Left lung (tissue), 4 donors: ENCODE measurements at regions not wholly inside any gene's neighbourhood (a gene's known extent, or its start where the extent isn't known, plus 50 kb on each side); places are given as distances from the start of the nearest gene placed in this dataset.

Source experiments
- ATAC-seq: fragments of 200-7000 bp; cut with Tn5 transposase; one replicate; pipeline ENCODE4 v1.9.1; 2020; ENCODE audit warnings: moderate library complexity
- DNase-seq, 4 donors: peaks; one replicate each; pipeline ENCODE4 v3.0.0-alpha.2; 2013 to 2020
- H3K27ac ChIP-seq, 2 donors: fragments of 200-600 bp; sonication (generic) in 1 of 2; one replicate each; pipeline versions ENCODE4 v1.5.0 to v1.8.0; 2020 to 2021
- H3K27me3 ChIP-seq, 2 donors: fragments of 200-600 bp; sonication (generic) in 1 of 2; one replicate each; pipeline versions ENCODE4 v1.5.0 to v1.8.0; 2020 to 2021
- H3K36me3 ChIP-seq, 2 donors: fragments of 200-600 bp; sonication (generic) in 1 of 2; one replicate each; pipeline versions ENCODE4 v1.5.0 to v1.8.0; 2020 to 2021
- H3K4me1 ChIP-seq, 2 donors: fragments of 200-600 bp; one replicate each; pipeline ENCODE4 v1.8.0; 2021
- H3K4me3 ChIP-seq, 2 donors: fragments of 200-600 bp; sonication (generic) in 1 of 2; one replicate each; pipeline versions ENCODE4 v1.5.0 to v1.8.0; 2020 to 2021; ENCODE audit warnings: mild to moderate bottlenecking in 1 of 2
- H3K9me3 ChIP-seq, 2 donors: fragments of 200-600 bp; sonication (generic) in 1 of 2; one replicate each; pipeline versions ENCODE4 v1.5.0 to v1.8.0; 2020 to 2021
- intact Hi-C, 2 donors: fragments of 100-400 bp; cut with DNase I; formaldehyde crosslinking; loops; one replicate each; pipeline versions ENCODE4 v1.11.2 to v1.14.2; 2022
- TF ChIP-seq, protein P1 (sequence below), 2 donors: fragments of 200-600 bp; sonication (generic) in 1 of 2; IDR thresholded peaks; one replicate each; pipeline versions ENCODE4 v1.5.0 to v1.8.0; 2021; ENCODE audit warnings: antibody characterized with exemption in 2 of 2
- donor health status: DM: no; HTN: yes; CAD: no.
- donor health status: DM: no; HTN: no; CAD: no.

DNA sequence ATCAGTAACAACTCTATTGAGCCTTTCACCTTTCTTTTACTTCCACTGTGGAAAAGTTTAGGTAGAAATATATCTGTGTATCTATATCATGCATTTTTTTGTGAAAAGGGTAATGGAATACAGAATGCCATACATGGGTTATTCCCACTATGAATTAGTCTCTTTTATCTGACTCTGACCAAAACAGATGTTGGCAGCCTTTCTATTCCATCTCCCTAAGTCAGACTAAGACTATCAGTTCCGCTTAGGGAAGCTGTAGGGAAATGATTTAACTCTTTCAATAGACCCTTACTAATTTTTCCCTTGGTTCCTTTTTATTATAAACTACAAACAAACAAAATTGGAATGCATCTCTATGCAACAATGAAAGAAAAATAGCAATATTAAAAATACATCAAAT, 92.3 kb upstream of the LEF1 start:
- H3K36me3 ChIP-seq, result no peaks in the 10 kb centered on the region
- ATAC-seq (no peak), DNase-seq (no peak)
- TF ChIP-seq, protein P1, sequence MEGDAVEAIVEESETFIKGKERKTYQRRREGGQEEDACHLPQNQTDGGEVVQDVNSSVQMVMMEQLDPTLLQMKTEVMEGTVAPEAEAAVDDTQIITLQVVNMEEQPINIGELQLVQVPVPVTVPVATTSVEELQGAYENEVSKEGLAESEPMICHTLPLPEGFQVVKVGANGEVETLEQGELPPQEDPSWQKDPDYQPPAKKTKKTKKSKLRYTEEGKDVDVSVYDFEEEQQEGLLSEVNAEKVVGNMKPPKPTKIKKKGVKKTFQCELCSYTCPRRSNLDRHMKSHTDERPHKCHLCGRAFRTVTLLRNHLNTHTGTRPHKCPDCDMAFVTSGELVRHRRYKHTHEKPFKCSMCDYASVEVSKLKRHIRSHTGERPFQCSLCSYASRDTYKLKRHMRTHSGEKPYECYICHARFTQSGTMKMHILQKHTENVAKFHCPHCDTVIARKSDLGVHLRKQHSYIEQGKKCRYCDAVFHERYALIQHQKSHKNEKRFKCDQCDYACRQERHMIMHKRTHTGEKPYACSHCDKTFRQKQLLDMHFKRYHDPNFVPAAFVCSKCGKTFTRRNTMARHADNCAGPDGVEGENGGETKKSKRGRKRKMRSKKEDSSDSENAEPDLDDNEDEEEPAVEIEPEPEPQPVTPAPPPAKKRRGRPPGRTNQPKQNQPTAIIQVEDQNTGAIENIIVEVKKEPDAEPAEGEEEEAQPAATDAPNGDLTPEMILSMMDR (IDR thresholded peaks at IDR 0.05), result no peak
- no peak overlapping the region for H3K4me3 ChIP-seq
- no peak overlapping the region for H3K27ac ChIP-seq
- intact Hi-C loops, result no loop called here
- no peaks in the 10 kb centered on the region for H3K27me3 ChIP-seq
- H3K4me1 ChIP-seq, result no peaks in the 10 kb centered on the region
- H3K9me3 ChIP-seq, result no peaks in the 10 kb centered on the region

DNA sequence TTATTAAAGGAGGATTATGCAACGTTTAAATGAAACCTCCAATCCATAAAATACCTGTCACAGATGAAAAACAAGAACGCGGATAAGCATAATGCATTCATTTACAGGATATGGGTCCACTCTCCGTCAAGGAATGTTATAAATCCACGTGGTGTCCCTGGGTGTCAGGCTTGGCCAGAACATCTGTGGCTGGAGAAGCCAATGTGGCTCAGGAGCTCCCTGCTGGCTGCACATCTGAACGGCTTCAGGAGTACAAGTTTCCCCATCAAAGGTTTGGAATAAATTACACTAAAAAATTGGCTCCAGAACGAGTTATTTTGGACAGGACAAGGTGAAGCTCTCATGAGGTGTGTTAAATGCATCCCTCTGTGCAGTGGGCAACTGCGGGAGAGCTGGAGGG, 87.8 kb upstream of the LEF1 start:
- intact Hi-C loops, result no loop called here

DNA sequence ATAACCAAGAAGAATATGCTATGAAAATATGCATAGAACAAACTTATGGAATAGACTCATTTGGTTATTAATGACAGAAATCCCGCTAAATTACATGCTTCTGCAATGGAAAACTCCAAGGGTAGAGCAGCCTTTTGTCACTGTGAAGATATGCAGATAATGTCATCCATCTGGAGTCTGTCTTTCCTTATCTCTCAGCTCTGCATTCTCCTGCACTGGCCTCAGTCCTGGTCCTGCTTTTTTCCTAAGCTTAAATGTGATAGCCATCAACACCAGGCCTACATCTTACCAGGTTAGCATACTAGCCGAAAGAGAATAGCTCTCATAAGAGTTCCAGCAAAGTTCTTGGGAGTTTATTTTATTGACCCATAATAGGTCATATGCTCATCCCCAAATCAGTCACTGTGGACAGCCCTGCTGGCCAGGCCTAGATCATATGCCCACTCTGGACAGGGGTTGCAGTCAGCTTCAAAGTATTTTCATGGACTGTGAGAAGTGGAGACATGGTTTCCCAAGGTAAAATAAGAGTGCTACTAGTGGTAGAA, 86.5 kb upstream of the LEF1 start:
- Histone ChIP-seq H3K4me1 (no peaks in the 10 kb centered on the region), H3K27ac (no peak overlapping the region), H3K36me3 (no peaks in the 10 kb centered on the region), H3K27me3 (no peaks in the 10 kb centered on the region), H3K9me3 (peaks cover 0 to 2% of the 10 kb centered on the region in 2 donors), H3K4me3 (no peak overlapping the region)
- DNase-seq (peak in 1 of 4 donors; percentile 10), ATAC-seq (no peak)
- intact Hi-C loops, result no loop called here
- TF ChIP-seq, protein P1 (IDR thresholded peaks at IDR 0.05), result no peak

More for the DNA sequence above, 87.8 kb upstream of the LEF1 start:
- no peak overlapping the region for H3K27ac ChIP-seq
- DNase-seq, result peak in 1 of 4 donors; percentile 3
- no peak for ATAC-seq
- H3K36me3 ChIP-seq, result no peaks in the 10 kb centered on the region
- no peaks in the 10 kb centered on the region for H3K27me3 ChIP-seq
- H3K9me3 ChIP-seq, result no peaks in the 10 kb centered on the region
- H3K4me3 ChIP-seq, result no peak overlapping the region
- TF ChIP-seq, protein P1 (IDR thresholded peaks at IDR 0.05), result no peak
- no peaks in the 10 kb centered on the region for H3K4me1 ChIP-seq

DNA sequence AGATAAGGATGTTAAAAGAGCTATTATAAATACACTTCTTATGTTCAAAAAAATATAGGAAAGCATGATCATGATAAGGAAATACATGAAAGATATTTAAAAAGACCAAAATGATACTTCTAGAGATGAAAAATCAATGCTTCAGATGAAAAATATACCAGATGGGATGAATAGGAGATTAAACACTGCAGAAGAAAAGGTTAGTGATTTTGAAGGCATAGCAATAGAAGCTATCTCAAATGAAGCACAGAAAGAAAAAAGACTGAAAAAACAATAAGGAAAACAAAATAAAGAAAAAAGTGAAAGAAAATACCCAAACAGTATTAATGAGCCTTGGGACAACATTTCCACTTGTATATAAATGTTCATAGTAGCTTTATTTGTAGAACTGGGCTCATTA, 80.7 kb upstream of the LEF1 start:
- no peak overlapping the region for H3K27ac ChIP-seq
- no peak for ATAC-seq
- intact Hi-C loops, result no loop called here
- TF ChIP-seq, protein P1 (IDR thresholded peaks at IDR 0.05), result no peak
- no peak for DNase-seq
- no peaks in the 10 kb centered on the region for H3K36me3 ChIP-seq
- H3K9me3 ChIP-seq, result peaks cover 0 to 2% of the 10 kb centered on the region in 2 donors
- no peak overlapping the region for H3K4me3 ChIP-seq
- no peaks in the 10 kb centered on the region for H3K27me3 ChIP-seq
- no peaks in the 10 kb centered on the region for H3K4me1 ChIP-seq

DNA sequence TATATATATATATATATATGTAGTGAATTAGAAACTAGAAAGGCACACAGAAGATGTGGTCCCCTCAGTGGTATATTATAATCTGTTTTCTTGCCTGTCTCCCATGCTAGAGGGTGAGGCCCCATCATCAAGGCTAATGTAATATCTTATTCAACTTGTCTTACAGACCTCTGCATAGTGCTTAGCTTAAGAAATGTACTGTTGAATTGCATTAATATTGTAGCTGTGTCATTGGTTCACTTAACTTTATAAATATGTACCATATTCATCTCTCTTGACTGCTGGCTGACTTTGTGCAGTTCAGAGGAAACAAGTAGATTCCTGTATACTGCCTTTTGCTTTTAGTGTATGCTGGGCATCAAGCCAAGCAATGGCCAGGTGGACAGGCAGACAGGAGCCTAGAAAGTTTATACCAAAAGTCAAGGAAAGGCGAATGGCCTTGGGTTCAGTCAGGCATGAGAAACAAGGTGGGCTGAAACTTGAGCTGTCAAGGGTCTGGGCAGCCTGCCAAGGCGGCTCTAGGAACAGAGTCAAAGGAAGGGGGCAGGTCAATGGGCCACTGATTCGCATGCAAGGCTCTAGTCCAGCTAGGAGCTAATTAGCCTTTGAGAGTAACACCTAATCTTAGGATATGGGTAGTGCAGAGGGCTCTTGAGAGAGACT, 78.8 kb upstream of the LEF1 start:
- ATAC-seq (no peak), DNase-seq (peak in 3 of 4 donors; percentile 25 to 51 (median 26))
- peaks cover 0 to 2% of the 10 kb centered on the region in 2 donors for H3K9me3 ChIP-seq
- TF ChIP-seq, protein P1 (IDR thresholded peaks at IDR 0.05), result no peak
- no peak overlapping the region for H3K4me3 ChIP-seq
- no peak overlapping the region for H3K27ac ChIP-seq
- no peaks in the 10 kb centered on the region for H3K36me3 ChIP-seq
- no peaks in the 10 kb centered on the region for H3K27me3 ChIP-seq
- no peaks in the 10 kb centered on the region for H3K4me1 ChIP-seq
- intact Hi-C loops, result no loop called here
